IPS DF 4.7 (cell line): ENCODE measurements at regions not wholly inside any gene's neighbourhood (a gene's known extent, or its start where the extent isn't known, plus 50 kb on each side); places are given as distances from the start of the nearest gene placed in this dataset.
"Not testable (repeated sequence)": the region's sequence is repeated elsewhere in the genome, so short reads cannot be mapped to it uniquely, and the experiment has no call there.

Experiments used
- DNase-seq: peaks from one replicate; pipeline ENCODE4 v3.0.0-alpha.2; 2013; ENCODE audit warnings: low spot score; ENCODE audit errors: extremely low read depth

DNA sequence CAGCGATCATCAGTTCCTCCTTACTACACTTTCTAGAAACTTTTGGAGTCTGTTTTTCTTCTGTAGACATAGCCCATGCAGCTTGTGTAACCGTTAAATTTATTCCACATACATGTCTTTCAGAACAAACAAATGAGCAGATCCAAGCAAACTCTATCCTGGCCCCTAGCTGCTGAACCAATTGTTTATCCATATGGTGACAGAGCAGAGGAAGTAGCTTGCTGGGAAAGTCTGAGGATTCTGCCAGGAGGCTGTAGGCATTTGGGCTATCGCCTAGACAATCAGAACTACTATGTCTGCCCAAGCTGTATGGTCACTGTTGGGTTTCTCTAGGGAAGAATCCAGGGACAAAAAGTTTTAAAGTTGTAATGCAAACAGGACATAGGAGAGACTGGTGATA is 343.7 kb downstream of the SPRY2 start:
- DNase-seq = no peak

DNA sequence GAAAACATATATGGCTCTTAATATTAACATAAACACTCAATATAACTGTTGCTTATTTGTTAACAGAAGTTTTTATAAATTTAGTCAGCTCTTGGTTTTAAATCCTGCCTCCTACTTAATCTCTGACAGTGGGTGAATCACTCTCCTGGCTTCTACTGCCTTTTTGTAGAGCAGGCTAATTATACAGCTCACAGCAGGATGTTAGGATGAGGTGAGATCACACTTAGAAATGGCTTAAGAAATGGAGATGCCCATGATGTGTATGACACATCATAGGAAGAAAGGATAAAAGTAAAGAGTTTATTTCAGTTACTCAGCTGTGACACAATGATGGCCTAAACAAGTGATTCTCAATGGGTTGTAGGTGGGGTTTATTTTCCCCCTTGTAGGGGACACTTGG is 345.6 kb downstream of the SPRY2 start:
- DNase-seq = no peak

DNA sequence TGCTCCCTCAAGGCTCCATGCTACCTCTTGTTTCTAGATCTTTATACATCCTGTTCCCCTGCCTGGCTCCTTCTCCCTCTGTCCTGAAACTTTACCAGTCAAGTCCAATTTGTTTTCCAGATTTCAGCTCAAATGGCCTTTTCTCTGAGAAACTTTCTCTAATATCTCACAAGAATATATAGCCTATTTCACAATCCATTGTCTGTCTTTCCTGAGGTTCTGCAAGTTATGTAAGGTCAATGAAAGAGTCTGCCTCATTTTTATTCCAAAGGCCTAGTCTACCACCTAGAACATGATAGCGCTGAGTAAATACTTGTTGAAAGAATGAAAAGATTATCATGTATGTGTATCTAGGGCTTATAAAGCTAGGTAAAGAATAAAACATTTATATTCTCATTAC is 348.8 kb downstream of the SPRY2 start:
- DNase-seq = no peak

DNA sequence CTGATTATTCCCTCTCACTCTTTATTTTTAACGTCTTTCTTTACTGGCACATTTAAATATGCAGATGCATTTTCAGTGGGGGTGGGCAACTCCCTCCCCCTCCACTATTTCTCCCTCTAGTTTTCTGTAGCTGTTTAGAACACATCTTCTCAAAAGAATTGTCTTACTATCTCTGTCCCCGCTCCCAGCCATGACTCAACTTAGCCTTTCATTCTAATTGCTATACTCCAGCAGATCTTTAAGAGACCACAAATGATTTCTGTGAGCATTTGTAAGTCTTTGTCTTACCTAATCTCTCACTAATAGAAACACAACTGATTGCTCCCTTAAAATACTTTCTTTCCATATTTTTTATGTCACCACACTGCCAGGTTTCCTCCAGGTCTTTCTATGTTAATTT is 350.9 kb downstream of the SPRY2 start:
- no peak for DNase-seq

DNA sequence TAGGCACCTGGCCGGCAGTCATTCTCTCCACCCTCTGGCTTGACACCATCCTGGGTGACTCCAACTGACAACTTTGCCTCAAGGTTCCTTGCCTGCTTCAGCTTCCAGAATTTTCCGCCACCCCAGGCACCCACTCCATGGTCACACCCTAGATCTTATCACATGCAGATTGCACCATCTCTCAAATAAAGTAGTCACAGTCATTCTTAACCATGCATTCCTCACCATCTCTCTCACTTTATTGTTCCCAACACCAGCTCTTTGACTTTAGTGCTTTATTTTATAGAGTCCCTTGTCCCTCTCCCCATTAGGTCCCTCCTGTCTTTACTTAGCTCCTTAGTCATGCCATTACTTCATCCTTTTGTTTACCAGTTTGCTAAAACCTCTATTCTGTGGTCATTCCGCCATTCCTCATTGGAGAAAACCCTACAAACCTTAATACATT is 351.7 kb downstream of the SPRY2 start:
- no peak for DNase-seq

DNA sequence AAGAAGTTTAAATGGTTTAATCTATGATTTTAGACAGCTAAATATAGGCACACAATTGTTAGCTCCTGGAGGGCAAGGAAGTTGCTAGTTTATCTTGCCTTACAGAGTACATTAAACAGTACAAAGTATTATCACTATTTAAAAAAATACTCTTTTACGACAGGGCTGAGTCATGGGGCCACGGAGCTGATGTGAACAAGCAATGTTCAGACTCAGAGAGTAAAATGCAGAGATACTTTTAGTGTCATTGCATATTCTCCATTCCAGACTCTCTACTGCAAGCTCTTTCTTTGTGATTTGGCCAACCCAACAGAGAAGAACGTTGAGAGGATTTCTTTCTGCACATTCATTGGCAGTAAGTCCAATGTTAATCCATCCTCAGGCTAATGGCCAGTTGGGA is 352.4 kb downstream of the SPRY2 start:
- no peak for DNase-seq

DNA sequence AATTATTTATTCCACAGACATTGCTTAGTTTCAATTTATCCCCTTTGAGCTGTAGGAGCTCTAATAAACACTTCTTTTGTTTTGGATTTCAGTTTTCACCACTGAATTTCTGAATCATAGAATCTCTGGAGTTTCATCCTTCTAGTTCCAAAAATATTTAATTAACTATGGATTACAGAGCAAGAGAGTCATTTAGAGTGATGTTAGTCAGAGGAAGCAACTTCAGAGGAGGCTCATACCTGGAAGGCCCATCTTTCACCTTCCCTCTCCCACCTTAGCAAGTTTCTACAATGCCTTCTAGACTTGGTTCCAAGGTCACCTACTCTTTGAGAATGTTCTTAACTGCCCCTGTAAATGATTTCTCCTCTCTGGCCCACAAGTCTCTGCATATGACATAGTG is 353.2 kb downstream of the SPRY2 start:
- DNase-seq = no peak

DNA sequence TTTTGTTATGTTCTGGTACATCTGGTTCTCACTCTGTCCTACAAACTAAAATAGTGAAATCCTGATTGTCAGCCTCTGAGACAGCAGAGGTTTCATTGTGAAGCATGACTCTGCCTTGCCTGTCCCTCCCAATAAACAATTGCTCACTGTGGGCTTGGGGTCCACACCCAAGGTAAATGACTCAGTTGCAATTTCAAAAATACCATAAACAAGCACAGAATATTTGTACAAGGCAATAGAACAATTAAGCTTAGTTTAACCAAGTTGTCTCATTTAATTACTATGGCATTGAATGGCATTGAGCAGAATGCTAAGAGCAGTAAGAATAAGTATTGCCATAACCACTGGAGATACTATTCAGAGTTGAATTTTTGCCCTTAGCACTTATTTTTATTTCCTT is 353.6 kb downstream of the SPRY2 start:
- no peak for DNase-seq

DNA sequence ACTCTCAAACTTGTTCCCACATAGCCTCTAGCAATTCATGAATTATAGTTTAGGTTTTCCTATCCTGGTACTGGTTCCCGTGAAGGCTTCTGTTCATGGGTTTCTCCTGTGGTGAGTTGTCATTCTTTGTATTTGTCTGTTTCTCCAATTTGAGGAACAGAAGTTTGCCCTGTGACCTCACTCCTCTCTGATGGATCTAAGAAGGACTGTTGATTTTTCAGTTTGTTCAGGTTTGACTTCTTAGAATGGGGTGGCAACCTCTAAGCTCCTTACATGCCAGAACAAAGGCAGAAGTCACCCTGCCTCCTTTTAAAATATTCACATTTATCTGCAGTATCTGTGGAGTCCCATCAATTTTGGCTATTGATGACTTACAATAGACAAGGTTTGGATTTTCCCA is 354.0 kb downstream of the SPRY2 start:
- no peak for DNase-seq

DNA sequence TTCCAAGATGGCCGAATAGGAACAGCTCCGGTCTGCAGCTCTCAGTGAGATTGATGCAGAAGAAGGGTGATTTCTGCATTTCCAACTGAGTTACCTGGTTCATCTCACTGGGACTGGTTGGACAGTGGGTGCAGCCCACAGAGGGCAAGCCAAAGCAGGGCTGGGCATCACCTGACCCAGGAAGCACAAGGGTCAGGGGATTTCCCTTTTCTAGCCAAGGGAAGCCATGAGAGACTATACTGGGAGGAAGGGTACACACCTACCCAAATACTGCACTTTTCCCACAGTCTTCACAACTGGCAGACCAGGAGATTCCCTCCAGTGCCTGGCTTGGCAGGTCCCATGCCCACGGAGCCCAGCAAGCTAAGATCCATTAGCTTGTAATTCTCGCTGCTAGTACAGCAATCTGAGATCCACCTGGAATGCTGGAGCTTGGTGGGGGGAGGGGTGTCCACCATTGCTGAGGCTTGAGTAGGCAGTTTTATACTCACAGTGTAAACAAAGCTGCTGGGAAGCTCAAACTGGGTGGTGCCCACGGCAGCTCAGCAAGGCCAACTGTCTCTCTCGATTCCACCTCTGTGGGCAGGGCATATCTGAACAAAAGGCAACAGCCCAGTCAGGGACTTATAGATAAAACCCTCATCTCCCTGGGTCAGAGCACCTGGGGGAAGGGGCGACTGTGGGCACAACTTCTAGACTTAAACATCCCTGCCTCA is 365.8 kb downstream of the SPRY2 start:
- DNase-seq = not testable (repeated sequence)

DNA sequence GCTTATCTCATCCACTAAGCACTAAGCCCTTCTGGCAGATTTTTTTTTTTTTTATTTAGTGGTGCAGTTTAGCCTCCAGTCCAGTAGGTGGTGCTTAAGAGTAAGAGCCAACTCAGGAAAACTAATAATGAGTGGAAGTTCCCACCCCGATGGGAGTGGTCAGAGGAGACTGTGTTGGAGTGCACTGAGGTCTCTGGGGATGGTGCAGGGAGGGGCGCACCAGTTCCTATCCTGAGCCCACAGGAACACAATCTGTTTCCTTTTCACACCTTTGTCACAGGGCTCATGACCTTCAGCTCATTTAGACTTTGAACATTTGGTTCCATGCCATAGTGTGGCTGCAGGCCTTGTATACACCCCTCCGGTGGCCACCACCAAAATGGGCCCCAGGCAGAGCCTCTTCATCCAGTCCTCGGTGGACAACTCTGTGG is 367.4 kb downstream of the SPRY2 start:
- DNase-seq = no peak

DNA sequence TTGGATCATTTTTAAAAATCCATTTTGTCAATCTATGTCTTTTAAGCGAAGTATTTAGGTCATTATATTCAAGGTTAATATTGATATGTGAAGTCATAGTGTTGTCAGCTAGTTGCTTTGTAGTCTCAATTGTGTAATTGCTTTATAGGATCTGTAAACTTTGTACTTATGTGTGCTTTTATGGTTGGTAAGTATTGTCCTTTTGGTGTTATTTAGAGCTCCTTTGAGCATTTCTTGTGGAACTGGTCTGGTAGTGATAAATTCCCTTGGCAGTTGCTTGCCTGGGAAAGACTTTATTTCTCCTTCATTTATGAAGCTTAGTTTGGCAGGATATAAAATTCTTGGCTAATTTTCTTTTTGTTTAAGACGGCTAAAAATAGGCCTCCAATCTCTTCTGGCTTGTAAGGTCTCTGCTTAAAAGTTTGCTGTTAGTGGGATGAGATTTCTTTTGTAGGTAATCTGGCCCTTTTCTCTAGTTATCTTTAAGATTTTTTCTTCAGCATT is 368.8 kb downstream of the SPRY2 start:
- no peak for DNase-seq

DNA sequence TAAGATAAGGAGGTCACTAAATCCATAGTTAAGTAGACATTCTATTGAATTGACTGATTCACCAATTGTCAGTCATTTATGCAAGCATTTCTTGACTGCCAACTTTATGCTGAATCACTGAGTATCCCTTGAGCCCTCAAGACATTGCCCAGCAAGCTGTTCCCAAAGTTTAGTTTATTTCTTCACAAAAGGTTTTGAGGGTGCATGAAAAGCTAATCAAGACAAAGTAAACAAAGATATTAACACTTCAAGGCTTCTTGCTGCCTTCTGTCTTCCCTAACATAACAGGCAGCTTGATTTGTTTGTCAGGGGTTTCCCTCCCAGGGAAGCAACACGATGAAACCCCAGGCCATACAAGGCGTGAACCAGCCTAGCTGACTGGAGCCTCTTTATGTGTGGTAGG is 374.4 kb downstream of the SPRY2 start:
- DNase-seq = peak; percentile 41

DNA sequence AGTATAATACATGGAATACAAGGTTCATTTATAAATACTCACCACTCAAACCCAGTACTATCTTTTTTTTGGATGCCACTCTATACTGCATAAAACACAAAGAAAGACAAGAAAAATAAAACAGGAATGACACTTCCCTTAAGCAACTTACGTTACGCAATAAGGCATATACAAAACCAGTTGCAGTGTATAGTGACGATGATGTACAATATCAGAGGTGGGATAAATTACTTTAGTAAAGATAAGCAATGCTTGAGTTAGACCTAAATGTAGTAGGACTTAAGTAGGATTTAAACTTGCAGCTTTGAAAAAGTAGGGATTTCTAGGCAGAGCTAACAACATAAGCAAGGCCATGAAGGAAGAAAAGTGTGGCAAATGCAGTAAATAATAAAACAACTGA is 374.9 kb downstream of the SPRY2 start:
- no peak for DNase-seq

DNA sequence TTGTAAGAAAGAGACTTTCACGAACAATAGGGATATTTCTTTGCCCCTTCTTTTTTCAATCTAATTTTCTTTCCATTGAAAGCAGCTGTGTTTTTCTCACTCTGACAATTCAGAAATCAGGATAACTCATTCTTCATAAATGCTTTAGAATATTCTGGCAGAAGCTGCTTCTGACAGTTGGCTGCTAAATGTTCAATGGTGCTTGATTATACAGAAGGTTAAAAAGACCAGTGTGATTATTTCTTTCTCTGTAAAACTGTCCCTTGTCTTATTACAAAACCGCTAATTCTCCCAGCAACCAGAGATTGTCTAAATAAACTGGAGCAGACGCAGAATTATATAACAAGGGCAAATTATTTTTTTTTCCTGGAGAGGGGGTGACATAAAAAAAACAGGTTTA is 394.4 kb downstream of the SPRY2 start:
- no peak for DNase-seq

DNA sequence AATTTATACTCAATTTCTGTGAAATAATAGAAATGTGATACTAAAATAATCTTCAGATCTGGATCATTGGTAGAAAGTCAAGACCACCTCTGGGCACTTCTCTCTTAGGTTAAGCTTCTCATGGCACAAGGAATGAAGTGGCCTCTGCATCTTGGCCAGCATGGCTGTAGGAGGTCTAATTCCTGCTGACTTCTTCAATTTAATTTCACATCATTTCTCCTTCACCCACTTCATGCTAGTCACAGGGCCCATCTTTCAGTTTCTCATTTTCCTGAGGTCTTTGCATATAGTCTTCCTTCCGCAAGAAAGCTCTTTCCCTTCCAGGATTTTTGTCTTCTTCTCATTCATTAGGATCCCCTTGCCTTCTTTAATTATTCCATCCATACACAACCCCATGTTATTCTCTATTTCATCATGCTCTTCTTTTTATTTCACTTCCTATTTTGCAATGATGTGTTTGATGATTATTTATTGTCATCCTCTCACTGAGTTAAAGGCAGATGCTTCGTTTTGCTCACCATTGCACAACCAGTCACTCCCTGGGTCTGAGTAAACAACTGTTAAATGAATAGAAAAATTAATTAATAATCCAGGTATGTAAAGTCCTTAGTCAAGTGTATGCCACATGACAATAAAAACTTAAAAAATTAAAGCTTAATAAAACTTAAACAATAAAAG is 397.4 kb downstream of the SPRY2 start:
- no peak for DNase-seq

DNA sequence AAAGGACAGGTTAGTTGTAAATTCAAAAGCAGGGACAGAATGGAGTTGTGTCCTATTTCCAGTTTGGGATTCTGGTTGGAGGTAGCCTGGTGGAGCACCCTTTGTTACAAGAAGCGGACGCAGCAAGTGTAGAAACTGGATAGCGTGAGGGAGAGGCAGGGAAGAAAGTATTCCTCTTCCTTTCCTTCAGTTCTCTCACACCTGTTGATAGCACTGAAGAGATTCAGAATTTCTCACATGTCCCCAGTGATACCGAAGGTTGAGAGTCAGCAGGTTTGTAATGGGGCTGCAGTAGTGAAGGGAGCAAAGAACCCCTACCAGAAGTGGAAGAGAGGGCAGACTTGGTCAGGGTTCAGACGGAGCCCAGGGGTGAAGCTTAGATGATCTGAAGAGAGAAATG is 399.2 kb downstream of the SPRY2 start:
- DNase-seq = no peak

DNA sequence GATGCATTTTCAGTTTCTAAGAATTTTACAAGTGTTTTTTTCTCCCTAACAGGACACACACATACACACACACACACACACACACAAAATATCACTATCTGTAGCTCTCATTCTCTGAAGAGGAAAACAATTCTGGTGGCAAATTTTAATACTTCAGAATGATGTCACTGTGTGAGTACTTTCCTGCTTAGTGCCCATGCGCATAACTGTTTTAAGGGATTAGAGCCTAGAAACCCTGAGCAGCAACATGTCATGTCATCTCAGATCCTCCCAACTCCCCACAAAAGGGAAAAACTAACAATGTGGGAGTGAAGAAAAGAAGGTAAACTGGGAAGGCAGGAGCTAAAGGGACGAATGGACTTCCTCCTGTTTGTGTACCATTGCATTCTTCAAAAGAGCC is 401.2 kb downstream of the SPRY2 start:
- no peak for DNase-seq

DNA sequence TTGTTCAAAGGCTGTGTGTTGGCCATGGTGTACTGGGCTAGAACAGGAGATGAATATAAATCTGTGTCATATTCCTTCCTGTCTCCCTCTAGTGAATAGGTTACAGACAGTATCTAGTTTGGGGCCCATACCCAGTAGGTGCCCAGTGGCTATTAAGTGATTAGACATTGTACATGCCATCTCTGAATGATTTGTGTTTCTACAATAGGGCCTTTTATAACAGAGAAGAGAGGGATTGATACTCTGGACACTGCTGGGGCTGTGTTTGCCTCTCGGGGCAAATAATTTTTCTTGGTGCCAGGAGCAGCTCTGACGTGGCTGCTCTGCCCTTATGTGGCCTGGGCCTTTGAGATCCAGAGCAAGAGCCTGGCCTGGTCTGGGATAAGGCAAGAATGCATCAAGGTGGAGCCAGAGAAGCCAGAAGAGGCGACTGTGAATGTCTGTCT is 403.1 kb downstream of the SPRY2 start:
- no peak for DNase-seq

DNA sequence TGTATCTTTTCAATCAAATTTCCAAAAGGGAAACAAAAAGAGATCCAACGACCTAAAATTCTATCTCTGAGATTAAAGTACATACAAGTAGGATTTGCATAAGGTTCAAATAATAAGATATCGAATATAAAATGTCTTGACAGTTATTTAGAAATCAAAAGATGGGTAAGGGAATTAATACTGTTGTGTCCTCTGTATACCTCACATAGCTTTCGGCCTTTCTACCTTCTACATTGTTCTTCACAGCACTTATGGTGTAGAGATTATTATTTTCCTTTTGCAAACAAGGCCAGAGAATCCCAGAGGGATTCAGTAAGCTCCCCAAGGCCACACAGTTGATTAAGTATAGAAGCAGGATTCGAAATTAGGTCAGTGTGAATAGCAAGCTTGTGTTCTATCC is 403.6 kb downstream of the SPRY2 start:
- no peak for DNase-seq

DNA sequence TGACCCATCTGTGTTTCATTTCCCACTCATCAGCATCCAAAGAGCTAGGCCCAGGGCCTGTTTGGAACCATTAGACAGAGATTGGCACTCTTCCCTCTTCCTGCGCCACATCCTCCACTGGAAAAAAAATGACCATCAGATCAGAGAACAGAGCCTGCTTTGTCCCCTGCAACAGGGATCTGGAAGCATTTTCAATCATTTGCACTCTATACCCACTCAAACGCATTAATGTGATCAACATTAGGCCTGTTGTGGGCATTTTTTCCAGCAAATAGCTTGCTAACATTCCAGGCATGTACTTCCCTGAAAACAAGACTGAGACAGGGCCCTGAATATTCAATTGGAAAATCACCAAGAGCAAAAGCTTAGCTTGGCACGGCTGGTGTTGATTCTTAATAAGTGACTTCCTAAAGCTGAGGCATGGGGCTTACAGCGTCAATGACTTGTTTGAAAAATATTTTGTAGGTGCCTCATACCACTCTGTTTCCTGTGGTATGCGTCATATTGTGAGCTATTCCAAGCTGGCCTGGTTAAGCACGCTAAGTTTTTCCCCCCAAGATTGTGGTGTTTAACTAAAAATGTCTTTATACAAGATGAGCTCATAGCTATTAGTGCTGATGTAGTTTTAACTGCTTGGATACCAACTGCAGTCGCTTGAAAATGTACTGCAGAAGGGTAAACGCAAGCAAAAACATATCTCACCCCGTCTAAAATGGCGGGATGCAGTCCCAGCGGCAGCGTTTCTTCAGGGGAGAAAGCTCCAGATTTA is 404.4 kb downstream of the SPRY2 start:
- no peak for DNase-seq

DNA sequence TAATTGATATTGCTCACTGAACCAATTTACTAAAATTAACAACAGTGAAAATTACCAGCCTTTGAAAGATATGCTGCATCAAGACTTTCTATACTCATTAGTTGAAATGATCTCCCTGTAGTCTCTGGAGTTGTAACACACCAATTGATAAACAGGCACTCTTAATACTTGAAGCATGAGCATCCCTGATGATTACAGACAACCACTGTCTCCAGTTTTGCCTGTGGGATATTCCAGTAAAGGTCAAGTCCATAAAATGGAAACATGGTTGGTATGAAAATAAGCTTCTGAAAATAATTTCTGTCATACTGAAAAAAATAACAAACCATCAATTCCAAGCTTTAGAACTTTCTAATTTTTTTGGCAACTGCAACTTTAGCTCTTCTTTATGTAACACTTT is 405.8 kb downstream of the SPRY2 start:
- no peak for DNase-seq
